Suppressor macrophage treated with lipopolysaccharide for 4 hours (primary cell): ENCODE measurements at regions not wholly inside any gene's neighbourhood (a gene's known extent, or its start where the extent isn't known, plus 50 kb on each side); places are given as distances from the start of the nearest gene placed in this dataset.

Experiments
- DNase-seq: peaks from one replicate; pipeline ENCODE4 v3.0.0-alpha.2; 2020

- peak; percentile 85 for DNase-seq
These were observed 49.8 kb upstream of the BAHCC1 start for GRCh38 chr17:81345228-81346089.
